Astrocyte (in vitro differentiated cells and primary cell): ENCODE measurements at regions not wholly inside any gene's neighbourhood (a gene's known extent, or its start where the extent isn't known, plus 50 kb on each side); places are given as distances from the start of the nearest gene placed in this dataset.

Experiments
- CTCF ChIP-seq: IDR thresholded peaks from 2 replicates; pipeline ENCODE4 v1.5.1; 2011; ENCODE audit warnings: low read depth, mild to moderate bottlenecking, inconsistent platforms, low read length, moderate library complexity; ENCODE audit not compliant: insufficient read depth
- EZH2 ChIP-seq: IDR thresholded peaks from 2 replicates; pipeline ENCODE4 v1.6.1; 2012; ENCODE audit warnings: mild to moderate bottlenecking, low read length, inconsistent platforms; ENCODE audit not compliant: insufficient read depth

- TF ChIP-seq CTCF (no peak), EZH2 (no peak)
Measured at GRCh38 chr13:44169018-44169911, 204.4 kb upstream of the SERP2 start.
